Stimulated activated CD4-positive, alpha-beta T cell treated with anti-CD3 and anti-CD28 coated beads, TNF-alpha, amount 100 ng/mL, for 4 hours (primary cell): ENCODE measurements at regions not wholly inside any gene's neighbourhood (a gene's known extent, or its start where the extent isn't known, plus 50 kb on each side); places are given as distances from the start of the nearest gene placed in this dataset.

Experiments
- DNase-seq, 3 experiments: peaks; one replicate each; pipeline ENCODE4 v3.0.0-alpha.2; 2020; ENCODE audit warnings: low read depth in 3 of 3

- no peak for DNase-seq
Observed at GRCh38 chr9:109883623-109884022, 103.6 kb downstream of the PALM2AKAP2 start.

DNA sequence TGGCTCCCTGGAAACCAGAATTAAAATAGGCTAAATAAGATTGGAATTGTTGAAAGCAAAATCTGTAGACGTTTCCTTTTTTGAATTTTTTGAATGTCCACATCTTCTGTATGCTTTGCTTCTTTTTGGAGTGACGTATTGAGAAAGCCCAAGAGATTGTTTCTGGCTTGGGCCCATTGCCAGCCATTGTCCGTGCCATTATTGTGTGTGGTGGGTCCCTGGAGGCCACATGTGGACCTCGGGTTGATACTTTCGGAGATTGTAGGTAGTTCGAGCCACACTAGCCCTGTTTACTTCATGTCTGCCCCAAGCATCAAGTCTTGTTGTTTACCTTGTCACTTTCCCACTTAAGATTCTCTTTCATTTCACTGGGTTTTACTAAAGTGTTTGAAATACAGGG is 106.0 kb downstream of the PALM2AKAP2 start:
- no peak for DNase-seq

GRCh38 chr9:109886617-109887016 is 106.6 kb downstream of the PALM2AKAP2 start:
- no peak for DNase-seq

GRCh38 chr9:109887079-109887478 is 107.1 kb downstream of the PALM2AKAP2 start:
- no peak for DNase-seq

- no peak for DNase-seq
Observed at GRCh38 chr9:109888695-109889094, 108.7 kb downstream of the PALM2AKAP2 start.

GRCh38 chr9:109889456-109889855 is 109.5 kb downstream of the PALM2AKAP2 start:
- no peak for DNase-seq

DNA sequence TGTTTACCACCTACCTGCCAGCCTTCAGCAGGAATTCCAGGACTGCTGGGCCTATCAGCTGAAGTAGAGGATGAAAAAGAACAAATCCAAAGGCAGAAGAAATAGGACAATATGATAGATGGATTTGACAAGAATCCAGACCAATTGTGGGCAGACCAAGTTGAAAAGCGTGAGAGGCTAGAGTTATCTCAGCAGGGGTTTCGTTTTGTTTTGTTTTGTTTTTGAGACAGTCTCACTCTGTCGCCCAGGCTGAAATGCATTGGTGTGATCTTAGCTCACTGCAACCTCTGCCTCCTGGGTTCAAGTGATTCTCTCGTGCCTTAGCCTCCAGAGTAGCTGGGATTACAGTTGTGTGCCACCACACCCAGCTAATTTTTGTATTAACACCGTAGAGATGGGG is 113.2 kb downstream of the PALM2AKAP2 start:
- DNase-seq = no peak

GRCh38 chr9:109894473-109894872 is 114.5 kb downstream of the PALM2AKAP2 start:
- no peak for DNase-seq

DNA sequence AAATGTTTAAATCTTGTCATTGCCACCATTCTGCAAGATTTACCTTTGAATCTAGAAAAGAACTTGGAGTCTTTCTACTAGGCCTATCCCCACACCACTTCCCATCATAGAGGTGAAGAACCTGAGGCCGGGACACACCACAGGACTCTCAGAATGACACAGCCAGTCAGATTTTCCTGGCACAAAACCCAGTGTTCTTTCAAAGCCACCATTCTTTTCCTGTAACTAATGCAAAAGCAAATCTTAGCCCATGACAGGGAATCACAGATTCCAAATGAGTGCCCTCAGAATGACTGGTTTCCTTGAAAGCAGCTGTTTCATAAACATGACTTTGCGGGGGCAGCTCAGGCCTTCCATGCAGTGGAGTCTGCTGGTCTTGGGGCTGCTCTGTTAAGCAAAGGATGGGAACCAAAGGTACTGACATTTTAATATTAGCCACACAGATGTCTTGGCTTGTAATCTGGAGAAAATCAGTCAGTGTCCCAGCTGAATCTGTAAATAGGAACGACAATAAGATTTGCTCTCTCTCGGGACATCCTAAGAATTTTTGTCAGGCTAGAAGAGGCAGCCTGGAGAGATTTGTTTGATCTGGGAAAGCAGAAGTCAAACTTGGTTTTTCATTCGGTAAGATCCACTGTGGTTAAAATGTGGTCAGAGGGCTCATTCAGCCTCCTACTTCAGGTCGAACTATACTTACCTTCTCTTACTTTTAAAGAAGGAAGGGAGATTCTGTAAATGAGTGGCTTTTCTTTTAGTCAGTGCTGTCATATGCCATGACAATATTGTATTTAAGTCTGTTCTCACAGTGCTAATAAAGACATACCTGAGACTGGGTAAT is 115.1 kb downstream of the PALM2AKAP2 start:
- DNase-seq = no peak

GRCh38 chr9:109901201-109901600 is 121.2 kb downstream of the PALM2AKAP2 start:
- no peak for DNase-seq

DNA sequence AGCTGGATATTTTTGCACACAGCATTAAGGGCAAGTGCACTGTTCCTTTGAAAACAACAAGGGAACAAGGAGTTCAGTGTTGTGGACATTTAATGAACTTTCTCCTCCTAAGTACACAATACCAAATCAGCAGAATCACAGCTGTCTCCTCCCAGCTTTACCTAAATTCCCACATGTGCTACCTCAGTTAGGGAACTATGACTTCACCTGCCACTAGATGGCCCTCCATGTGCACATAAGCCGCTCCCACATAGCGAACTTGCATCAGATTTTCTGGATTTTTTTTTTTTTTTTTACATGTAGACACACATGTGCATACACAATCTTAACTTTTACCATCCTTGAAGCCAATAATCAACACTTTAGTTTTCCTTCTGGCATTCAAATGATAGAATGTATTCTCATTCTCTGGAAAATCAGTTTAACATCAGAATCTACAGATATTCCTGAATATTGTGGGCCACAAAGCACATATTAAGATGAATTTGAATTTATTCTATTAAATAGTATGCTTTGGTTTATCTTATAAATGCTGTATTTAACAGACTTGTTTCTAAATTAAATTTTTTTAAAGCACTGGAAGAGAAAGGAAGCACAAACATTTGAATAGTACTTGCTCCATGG is 123.6 kb downstream of the PALM2AKAP2 start:
- DNase-seq = peak in 2 of 3 experiments; percentile 20 to 31

DNA sequence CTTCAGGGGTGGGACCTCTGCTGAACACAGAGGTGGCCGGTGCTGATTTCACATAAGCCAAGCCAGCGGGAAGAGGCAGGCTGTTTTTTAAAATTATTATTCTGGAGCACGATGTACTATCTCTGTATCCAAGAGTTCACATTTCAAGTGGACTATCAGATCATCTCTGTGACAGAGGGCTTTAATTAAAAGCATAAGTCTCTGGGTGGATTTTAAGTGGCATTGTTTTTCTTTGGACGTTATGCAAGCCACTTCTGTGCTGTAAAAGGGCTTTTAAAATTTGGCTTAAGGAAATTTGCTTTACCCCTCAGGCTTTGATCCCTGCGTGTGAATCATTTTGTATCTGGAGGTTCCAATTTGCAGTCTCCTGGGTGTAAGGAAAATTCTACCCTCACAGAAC is 124.7 kb downstream of the PALM2AKAP2 start:
- DNase-seq = no peak

GRCh38 chr9:109905472-109905871 is 125.5 kb downstream of the PALM2AKAP2 start:
- no peak for DNase-seq

- DNase-seq = no peak
Observed at GRCh38 chr9:109906766-109907382, 126.9 kb downstream of the PALM2AKAP2 start.

- DNase-seq = no peak
Observed at GRCh38 chr9:109907400-109907799, 127.4 kb downstream of the PALM2AKAP2 start.

DNA sequence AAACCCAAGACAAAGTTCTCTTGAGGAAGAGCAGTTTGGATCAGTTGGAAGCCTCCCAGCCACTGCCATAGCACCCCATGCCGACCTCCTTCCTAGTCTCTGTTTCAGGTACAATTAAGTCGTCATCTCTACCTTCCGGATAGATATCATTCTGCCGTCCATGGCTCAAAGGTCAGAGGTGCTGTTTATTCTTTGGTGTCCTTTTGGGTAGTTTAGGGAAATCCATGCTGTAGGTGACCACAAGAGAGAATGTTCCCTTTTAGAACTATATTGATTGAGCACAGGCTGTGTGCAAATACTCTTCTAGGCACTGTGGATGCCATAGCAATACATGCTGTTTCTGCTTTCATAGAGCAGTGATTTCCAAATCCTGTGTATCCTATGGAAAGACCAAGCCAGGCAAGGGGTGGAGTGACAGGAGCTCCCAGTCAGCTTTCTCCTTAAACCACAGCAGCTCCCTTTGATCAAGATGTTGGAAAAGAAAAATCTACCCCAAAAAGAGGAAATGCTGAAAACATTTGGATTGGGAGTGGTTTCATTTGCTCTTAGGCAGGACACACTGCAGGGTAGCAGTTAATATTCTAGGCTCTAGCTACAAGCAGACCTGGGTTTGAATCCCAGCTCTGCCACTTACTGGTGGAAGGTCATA is 127.9 kb downstream of the PALM2AKAP2 start:
- no peak for DNase-seq

- DNase-seq = no peak
Observed at GRCh38 chr9:109908459-109909390, 128.7 kb downstream of the PALM2AKAP2 start.

- DNase-seq = no peak
Observed at GRCh38 chr9:109910671-109911518, 130.9 kb downstream of the PALM2AKAP2 start.

GRCh38 chr9:109912082-109912582 is 132.1 kb downstream of the PALM2AKAP2 start:
- no peak for DNase-seq
